Adipocyte (in vitro differentiated cells): ENCODE measurements at regions not wholly inside any gene's neighbourhood (a gene's known extent, or its start where the extent isn't known, plus 50 kb on each side); places are given as distances from the start of the nearest gene placed in this dataset.

Source experiments
- DNase-seq: peaks from one replicate; pipeline ENCODE4 v3.0.0-alpha.2; 2015; ENCODE audit warnings: low read depth
- H3K27me3 ChIP-seq: replicated peaks from 2 replicates; pipeline ENCODE4 v1.7.0; 2013; ENCODE audit warnings: mild to moderate bottlenecking, low read length, moderate library complexity; ENCODE audit not compliant: control insufficient read depth, insufficient read depth
- H3K36me3 ChIP-seq: 2 replicates; pipeline ENCODE4 v1.7.0; 2013; ENCODE audit warnings: low read length, mild to moderate bottlenecking, moderate library complexity; ENCODE audit not compliant: control insufficient read depth, insufficient read depth, severe bottlenecking
- H3K4me1 ChIP-seq: 2 replicates; pipeline ENCODE4 v1.7.0; 2013; ENCODE audit warnings: mild to moderate bottlenecking, low read length, moderate library complexity; ENCODE audit not compliant: control insufficient read depth, insufficient read depth
- H3K4me3 ChIP-seq: 2 replicates; pipeline ENCODE4 v1.7.0; 2013; ENCODE audit warnings: mild to moderate bottlenecking, low read length, moderate library complexity
- H3K9ac ChIP-seq: 2 replicates; pipeline ENCODE4 v1.7.0; 2013; ENCODE audit warnings: mild to moderate bottlenecking, low read length, moderate library complexity
- H3K9me3 ChIP-seq: 2 replicates; pipeline ENCODE4 v1.7.0; 2013; ENCODE audit warnings: mild to moderate bottlenecking, low read length, moderate library complexity; ENCODE audit not compliant: control insufficient read depth

DNA sequence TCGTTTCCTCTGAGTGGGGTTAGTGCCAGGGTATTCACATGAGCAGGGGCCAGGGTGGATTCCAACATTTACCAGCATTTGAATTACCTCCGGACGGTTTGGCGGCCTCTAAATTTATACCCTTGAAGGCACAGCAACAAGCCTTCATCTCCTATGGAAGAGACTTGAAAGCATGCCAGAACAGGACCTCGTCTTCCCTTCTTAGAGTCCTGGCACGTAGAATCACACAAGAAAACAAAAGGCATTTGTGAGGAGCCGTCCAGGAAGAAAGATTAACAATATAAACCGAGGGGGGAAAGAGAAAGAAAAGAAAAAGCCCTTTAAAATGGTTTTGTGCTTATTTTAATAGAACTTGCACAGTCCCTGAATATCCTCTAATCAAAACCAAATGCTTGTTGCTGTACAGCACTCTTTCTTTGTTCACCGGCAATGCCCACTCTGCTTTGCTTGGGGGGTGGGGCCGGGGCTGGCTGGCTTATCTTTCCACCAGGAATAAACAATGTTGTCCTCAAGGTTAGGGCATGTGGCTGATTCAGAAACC lies 575.8 kb upstream of the ZNF462 start:
- H3K9ac ChIP-seq, result peak overlapping the region; percentile 21
- H3K27me3 ChIP-seq, result no peaks in the 10 kb centered on the region
- peak; percentile 14 for DNase-seq
- H3K4me3 ChIP-seq, result peak overlapping the region; percentile 74
- H3K36me3 ChIP-seq, result no peaks in the 10 kb centered on the region
- H3K9me3 ChIP-seq, result no peaks in the 10 kb centered on the region
- no peaks in the 10 kb centered on the region for H3K4me1 ChIP-seq

DNA sequence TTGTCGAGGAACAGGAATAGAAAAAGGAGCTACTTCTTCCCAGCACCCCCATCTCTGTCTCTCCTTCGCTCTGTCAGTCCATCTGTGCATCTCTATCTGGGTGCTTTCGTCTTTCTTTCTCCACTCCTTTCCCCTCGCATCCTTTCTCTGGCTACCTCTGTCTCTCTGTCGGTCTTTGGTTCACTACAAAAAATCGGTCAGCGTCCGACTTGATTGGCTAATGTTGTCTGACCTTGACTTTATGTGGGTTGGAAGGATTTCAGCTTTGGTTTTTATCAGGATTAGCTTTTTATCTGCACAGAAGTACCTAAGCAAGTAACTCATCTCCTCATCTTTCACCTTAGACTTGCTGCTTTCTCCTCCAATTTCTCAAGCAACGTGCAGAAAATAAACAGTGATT lies 575.2 kb upstream of the ZNF462 start:
- no peak for DNase-seq
- no peaks in the 10 kb centered on the region for H3K9me3 ChIP-seq
- no peaks in the 10 kb centered on the region for H3K4me1 ChIP-seq
- H3K4me3 ChIP-seq, result no peak overlapping the region
- H3K27me3 ChIP-seq, result no peaks in the 10 kb centered on the region
- H3K36me3 ChIP-seq, result no peaks in the 10 kb centered on the region
- no peak overlapping the region for H3K9ac ChIP-seq

DNA sequence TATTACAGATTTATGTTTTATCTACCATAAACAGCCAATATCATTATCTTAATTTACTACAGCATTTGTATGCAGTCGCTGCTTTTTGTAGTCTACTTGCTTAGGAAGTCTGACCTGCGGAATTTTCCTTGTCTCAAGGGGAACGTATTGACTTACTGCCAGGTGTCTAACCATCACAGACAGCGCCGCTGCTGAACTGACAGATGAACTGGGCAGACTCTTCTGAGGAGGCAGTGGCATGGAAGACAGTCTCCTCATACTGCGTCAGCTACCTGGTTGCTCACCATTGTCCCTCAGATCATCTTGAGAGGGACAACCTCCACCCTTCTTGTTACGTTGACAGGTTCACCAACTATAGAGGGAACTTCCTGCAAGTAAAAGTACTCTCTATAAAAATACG lies 574.3 kb upstream of the ZNF462 start:
- no peak overlapping the region for H3K4me3 ChIP-seq
- no peaks in the 10 kb centered on the region for H3K36me3 ChIP-seq
- no peaks in the 10 kb centered on the region for H3K9me3 ChIP-seq
- H3K4me1 ChIP-seq, result no peaks in the 10 kb centered on the region
- DNase-seq, result no peak
- no peak overlapping the region for H3K9ac ChIP-seq
- H3K27me3 ChIP-seq, result no peaks in the 10 kb centered on the region

- no peaks in the 10 kb centered on the region for H3K9me3 ChIP-seq
- DNase-seq, result no peak
- no peaks in the 10 kb centered on the region for H3K36me3 ChIP-seq
- H3K4me1 ChIP-seq, result no peaks in the 10 kb centered on the region
- no peak overlapping the region for H3K9ac ChIP-seq
- no peaks in the 10 kb centered on the region for H3K27me3 ChIP-seq
- H3K4me3 ChIP-seq, result no peak overlapping the region
These were observed 571.2 kb upstream of the ZNF462 start for GRCh38 chr9:106291786-106292185.

- Histone ChIP-seq H3K9me3 (no peaks in the 10 kb centered on the region), H3K36me3 (no peaks in the 10 kb centered on the region), H3K4me3 (no peak overlapping the region), H3K9ac (no peak overlapping the region), H3K4me1 (no peaks in the 10 kb centered on the region), H3K27me3 (no peaks in the 10 kb centered on the region)
- DNase-seq, result no peak
These were observed 566.5 kb upstream of the ZNF462 start for GRCh38 chr9:106296426-106296825.

- no peaks in the 10 kb centered on the region for H3K36me3 ChIP-seq
- H3K9ac ChIP-seq, result no peak overlapping the region
- H3K4me1 ChIP-seq, result no peaks in the 10 kb centered on the region
- H3K9me3 ChIP-seq, result no peaks in the 10 kb centered on the region
- H3K27me3 ChIP-seq, result no peaks in the 10 kb centered on the region
- no peak overlapping the region for H3K4me3 ChIP-seq
- DNase-seq, result no peak
These were observed 564.0 kb upstream of the ZNF462 start for GRCh38 chr9:106298997-106299396.

- no peaks in the 10 kb centered on the region for H3K36me3 ChIP-seq
- no peaks in the 10 kb centered on the region for H3K9me3 ChIP-seq
- H3K4me1 ChIP-seq, result no peaks in the 10 kb centered on the region
- no peak for DNase-seq
- no peak overlapping the region for H3K4me3 ChIP-seq
- H3K27me3 ChIP-seq, result no peaks in the 10 kb centered on the region
- no peak overlapping the region for H3K9ac ChIP-seq
These were observed 558.5 kb upstream of the ZNF462 start for GRCh38 chr9:106304401-106304920.

GRCh38 chr9:106305428-106306133 lies 557.4 kb upstream of the ZNF462 start:
- no peaks in the 10 kb centered on the region for H3K9me3 ChIP-seq
- no peak overlapping the region for H3K9ac ChIP-seq
- no peaks in the 10 kb centered on the region for H3K4me1 ChIP-seq
- H3K36me3 ChIP-seq, result no peaks in the 10 kb centered on the region
- no peak overlapping the region for H3K4me3 ChIP-seq
- H3K27me3 ChIP-seq, result no peaks in the 10 kb centered on the region
- DNase-seq, result no peak

DNA sequence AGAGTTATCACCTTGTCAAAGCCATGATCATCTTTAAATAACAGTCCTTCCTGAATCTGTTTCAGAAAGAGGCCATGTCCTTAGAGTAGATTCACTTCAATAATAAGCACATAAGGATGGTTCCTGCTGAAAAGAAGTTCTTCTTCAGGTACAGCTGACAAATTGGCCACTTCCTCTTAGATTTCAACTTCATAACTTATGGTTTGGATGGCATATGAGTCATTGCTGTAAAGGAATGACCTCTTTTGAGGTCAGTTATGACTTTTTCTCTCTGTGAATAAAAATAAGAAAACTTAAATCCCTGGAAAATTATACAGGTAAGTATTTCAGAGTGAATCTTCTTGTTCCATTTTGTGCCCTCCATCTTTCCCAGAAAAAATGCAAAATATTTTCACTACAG lies 555.3 kb upstream of the ZNF462 start:
- Histone ChIP-seq H3K36me3 (no peaks in the 10 kb centered on the region), H3K4me3 (no peak overlapping the region), H3K9ac (no peak overlapping the region), H3K27me3 (no peaks in the 10 kb centered on the region), H3K4me1 (no peaks in the 10 kb centered on the region), H3K9me3 (no peaks in the 10 kb centered on the region)
- no peak for DNase-seq

DNA sequence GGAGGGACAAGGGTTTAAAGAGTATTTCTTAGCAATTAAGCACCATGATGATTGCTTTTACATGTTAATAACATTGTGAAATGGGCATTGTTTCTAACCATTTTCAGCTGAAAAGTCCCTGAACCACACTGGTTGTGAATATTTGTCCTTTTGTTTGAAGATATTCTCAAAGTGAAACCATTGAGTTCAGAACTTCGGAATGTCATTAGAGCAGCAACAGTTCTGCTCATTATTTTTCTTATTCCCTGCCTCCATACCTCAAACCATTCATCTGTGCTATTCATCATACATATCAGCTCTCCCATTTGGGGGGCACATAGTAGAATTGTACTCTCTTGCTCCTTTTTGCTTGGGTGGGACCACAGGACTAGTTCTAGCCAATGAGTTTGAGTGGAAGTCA lies 553.0 kb upstream of the ZNF462 start:
- Histone ChIP-seq H3K9me3 (no peaks in the 10 kb centered on the region), H3K27me3 (no peaks in the 10 kb centered on the region), H3K4me3 (no peak overlapping the region), H3K9ac (no peak overlapping the region), H3K36me3 (no peaks in the 10 kb centered on the region), H3K4me1 (no peaks in the 10 kb centered on the region)
- no peak for DNase-seq

DNA sequence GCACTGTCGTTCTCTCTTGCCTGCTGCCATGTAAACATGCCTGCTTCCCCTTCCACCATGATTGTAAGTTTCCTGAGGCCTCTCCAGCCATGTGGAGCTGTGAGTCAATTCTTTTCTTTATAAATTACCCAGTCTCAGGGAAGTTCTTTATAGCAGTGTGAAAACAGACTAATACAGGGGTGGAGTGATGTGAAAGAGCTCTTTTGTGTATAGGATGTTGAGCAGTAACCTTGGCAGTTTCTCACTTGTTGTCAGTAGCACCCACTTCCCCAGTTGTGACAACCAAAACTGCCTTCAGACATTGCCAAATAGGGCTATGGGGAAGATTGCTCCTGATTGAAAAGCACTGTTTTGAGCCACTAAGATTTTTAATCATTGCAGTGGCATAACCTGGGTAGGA lies 552.2 kb upstream of the ZNF462 start:
- Histone ChIP-seq H3K9me3 (no peaks in the 10 kb centered on the region), H3K27me3 (no peaks in the 10 kb centered on the region), H3K4me3 (no peak overlapping the region), H3K9ac (no peak overlapping the region), H3K4me1 (no peaks in the 10 kb centered on the region), H3K36me3 (no peaks in the 10 kb centered on the region)
- DNase-seq, result no peak

- Histone ChIP-seq H3K36me3 (no peaks in the 10 kb centered on the region), H3K9me3 (no peaks in the 10 kb centered on the region), H3K27me3 (no peaks in the 10 kb centered on the region), H3K9ac (no peak overlapping the region), H3K4me1 (no peaks in the 10 kb centered on the region), H3K4me3 (no peak overlapping the region)
- DNase-seq, result no peak
These were observed 550.1 kb upstream of the ZNF462 start for GRCh38 chr9:106312906-106313305.
